ENCODE measurements at regions not wholly inside any gene's neighbourhood (a gene's known extent, or its start where the extent isn't known, plus 50 kb on each side); places are given as distances from the start of the nearest gene placed in this dataset.
"Not testable (repeated sequence)": the region's sequence is repeated elsewhere in the genome, so short reads cannot be mapped to it uniquely, and the experiment has no call there.

DNA sequence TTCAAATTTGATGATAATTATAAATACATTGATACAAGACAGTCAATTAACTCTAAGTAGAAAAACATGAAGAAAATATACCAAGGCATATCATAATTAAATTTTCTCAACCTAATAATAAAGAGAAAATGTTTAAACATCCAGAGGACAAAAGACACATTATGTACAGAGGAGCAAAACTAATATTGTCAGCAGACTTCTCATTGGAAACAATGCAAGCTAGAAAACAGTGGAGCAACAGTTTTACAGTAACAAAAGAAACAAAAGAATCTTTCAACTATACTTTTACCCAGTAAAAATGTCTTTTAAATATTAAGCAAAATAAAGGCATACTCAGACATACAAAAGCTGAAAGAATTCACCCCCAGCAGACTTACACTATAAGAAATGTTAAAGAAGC lies 238.0 kb downstream of the TMA16 start:
- ATAC-seq (ENCODE audit: low FRiP score): no peak
- TF ChIP-seq, protein P1, sequence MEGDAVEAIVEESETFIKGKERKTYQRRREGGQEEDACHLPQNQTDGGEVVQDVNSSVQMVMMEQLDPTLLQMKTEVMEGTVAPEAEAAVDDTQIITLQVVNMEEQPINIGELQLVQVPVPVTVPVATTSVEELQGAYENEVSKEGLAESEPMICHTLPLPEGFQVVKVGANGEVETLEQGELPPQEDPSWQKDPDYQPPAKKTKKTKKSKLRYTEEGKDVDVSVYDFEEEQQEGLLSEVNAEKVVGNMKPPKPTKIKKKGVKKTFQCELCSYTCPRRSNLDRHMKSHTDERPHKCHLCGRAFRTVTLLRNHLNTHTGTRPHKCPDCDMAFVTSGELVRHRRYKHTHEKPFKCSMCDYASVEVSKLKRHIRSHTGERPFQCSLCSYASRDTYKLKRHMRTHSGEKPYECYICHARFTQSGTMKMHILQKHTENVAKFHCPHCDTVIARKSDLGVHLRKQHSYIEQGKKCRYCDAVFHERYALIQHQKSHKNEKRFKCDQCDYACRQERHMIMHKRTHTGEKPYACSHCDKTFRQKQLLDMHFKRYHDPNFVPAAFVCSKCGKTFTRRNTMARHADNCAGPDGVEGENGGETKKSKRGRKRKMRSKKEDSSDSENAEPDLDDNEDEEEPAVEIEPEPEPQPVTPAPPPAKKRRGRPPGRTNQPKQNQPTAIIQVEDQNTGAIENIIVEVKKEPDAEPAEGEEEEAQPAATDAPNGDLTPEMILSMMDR (IDR thresholded peaks at IDR 0.05): no peak
- DNase-seq (ENCODE audit: low spot score): no peak

DNA sequence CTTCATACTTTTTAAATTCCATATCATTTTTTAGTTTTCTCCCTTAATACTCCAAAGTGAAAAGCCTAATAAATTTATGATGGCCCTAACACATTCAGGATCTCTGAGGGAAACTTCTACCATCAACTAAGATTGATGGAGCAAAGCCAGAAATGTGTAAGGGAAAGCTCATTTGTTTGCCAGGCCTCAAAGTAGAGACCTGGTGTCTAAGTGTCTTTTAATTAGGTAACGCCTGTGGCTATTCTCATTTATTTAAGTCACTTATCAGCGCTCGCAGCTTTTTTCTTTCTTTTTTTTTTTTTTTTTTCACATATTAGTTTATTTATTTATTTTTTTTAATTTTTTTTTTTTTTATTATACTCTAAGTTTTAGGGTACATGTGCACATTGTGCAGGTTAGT lies 242.4 kb downstream of the TMA16 start:
- ATAC-seq (ENCODE audit: low FRiP score) (no peak), DNase-seq (ENCODE audit: low spot score) (no peak)
- TF ChIP-seq, protein P1 (IDR thresholded peaks at IDR 0.05): no peak

- ATAC-seq (ENCODE audit: low FRiP score); DNase-seq (ENCODE audit: low spot score): not testable (repeated sequence)
These were observed 243.4 kb downstream of the TMA16 start for GRCh38 chr4:163737846-163738245.

GRCh38 chr4:163738521-163738920 lies 244.0 kb downstream of the TMA16 start:
- no peak for DNase-seq (ENCODE audit: low spot score)
- TF ChIP-seq, protein P1 (IDR thresholded peaks at IDR 0.05): no peak
- ATAC-seq (ENCODE audit: low FRiP score): no peak

DNA sequence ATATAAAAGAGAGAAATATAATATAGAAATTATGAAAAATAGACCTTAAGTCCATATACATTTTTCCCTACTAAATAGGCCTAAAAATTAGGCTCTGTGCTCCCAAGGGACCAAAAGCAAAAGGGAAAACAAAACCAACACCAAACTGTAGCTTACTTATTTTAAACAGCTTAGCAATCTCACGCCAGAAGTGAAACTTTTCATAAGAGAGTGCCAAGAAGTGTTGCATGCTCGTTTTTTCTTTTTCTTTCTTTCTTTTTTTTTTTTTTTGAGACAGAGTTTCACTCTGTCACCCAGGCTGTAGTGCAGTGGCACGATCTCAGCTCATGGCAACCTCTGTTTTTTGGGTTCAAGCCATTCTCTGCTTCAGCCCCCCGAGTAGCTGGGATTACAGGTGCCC lies 250.4 kb downstream of the TMA16 start:
- no peak for ATAC-seq (ENCODE audit: low FRiP score)
- TF ChIP-seq, protein P1 (IDR thresholded peaks at IDR 0.05): no peak
- DNase-seq (ENCODE audit: low spot score): no peak

- TF ChIP-seq, protein P1 (IDR thresholded peaks at IDR 0.05): no peak
- no peak for DNase-seq (ENCODE audit: low spot score)
- ATAC-seq (ENCODE audit: low FRiP score): no peak
These were observed 252.8 kb downstream of the TMA16 start for GRCh38 chr4:163747293-163747692.

GRCh38 chr4:163747886-163748285 lies 253.4 kb downstream of the TMA16 start:
- no peak for DNase-seq (ENCODE audit: low spot score)
- TF ChIP-seq, protein P1 (IDR thresholded peaks at IDR 0.05): no peak
- ATAC-seq (ENCODE audit: low FRiP score): no peak

GRCh38 chr4:163748449-163748848 lies 254.0 kb downstream of the TMA16 start:
- TF ChIP-seq, protein P1 (IDR thresholded peaks at IDR 0.05): no peak
- ATAC-seq (ENCODE audit: low FRiP score): no peak
- no peak for DNase-seq (ENCODE audit: low spot score)

All from omental fat pad (tissue), 3 donors.